Fibroblast of lung (primary cell): ENCODE measurements at regions not wholly inside any gene's neighbourhood (a gene's known extent, or its start where the extent isn't known, plus 50 kb on each side); places are given as distances from the start of the nearest gene placed in this dataset.

Experiments used
- DNase-seq, 2 donors: peaks; one replicate each; pipeline versions ENCODE4 v3.0.0 to v3.0.0-alpha.2; 2010; ENCODE audit warnings: low read depth in 2 of 2
- H2AFZ ChIP-seq: 2 replicates; pipeline ENCODE4 v1.5.1; 2012; ENCODE audit warnings: low read length, control low read depth, inconsistent platforms
- H3K27ac ChIP-seq: 2 replicates; pipeline ENCODE4 v1.5.1; 2011; ENCODE audit warnings: low read length, control low read depth; ENCODE audit not compliant: insufficient read depth
- H3K27me3 ChIP-seq: 2 replicates; pipeline ENCODE4 v1.5.1; 2011; ENCODE audit warnings: mild to moderate bottlenecking, low read length; ENCODE audit not compliant: control insufficient read depth, insufficient read depth
- H3K36me3 ChIP-seq: 2 replicates; pipeline ENCODE4 v1.5.1; 2011; ENCODE audit warnings: low read length; ENCODE audit not compliant: control insufficient read depth, insufficient read depth
- H3K4me1 ChIP-seq: 2 replicates; pipeline ENCODE4 v1.5.1; 2011; ENCODE audit warnings: low read length; ENCODE audit not compliant: control insufficient read depth, insufficient read depth; ENCODE audit errors: extremely low read depth
- H3K4me2 ChIP-seq: 2 replicates; pipeline ENCODE4 v1.5.1; 2011; ENCODE audit warnings: low read length, control low read depth; ENCODE audit not compliant: insufficient read depth; ENCODE audit errors: extremely low read depth
- H3K4me3 ChIP-seq, 4 experiments: fragments of 200-600 bp in 1 of 4; sonication (generic) in 1 of 4; replicated peaks in 1 of 4; 2 replicates each; pipeline ENCODE4 v1.5.1; 2011 to 2016; ENCODE audit warnings: low read length in 4 of 4, low read depth in 3 of 4, mild to moderate bottlenecking in 3 of 4, control low read depth in 2 of 4, inconsistent platforms in 1 of 4, mixed read lengths in 1 of 4; ENCODE audit not compliant: insufficient read depth in 1 of 4; ENCODE audit errors: control extremely low read depth in 1 of 4
- H3K79me2 ChIP-seq: 2 replicates; pipeline ENCODE4 v1.5.1; 2012; ENCODE audit warnings: mild to moderate bottlenecking, low read length, inconsistent platforms; ENCODE audit not compliant: control insufficient read depth, insufficient read depth
- H3K9ac ChIP-seq: 2 replicates; pipeline ENCODE4 v1.5.1; 2011; ENCODE audit warnings: mild to moderate bottlenecking, low read length, control low read depth; ENCODE audit not compliant: insufficient read depth
- H3K9me3 ChIP-seq: 2 replicates; pipeline ENCODE4 v1.5.1; 2012; ENCODE audit warnings: low read depth, low read length; ENCODE audit not compliant: control insufficient read depth, insufficient read depth
- H4K20me1 ChIP-seq: 2 replicates; pipeline ENCODE4 v1.5.1; 2011; ENCODE audit warnings: low read length; ENCODE audit not compliant: control insufficient read depth, insufficient read depth; ENCODE audit errors: extremely low read depth
- EZH2 ChIP-seq: IDR thresholded peaks from 2 replicates; pipeline ENCODE4 v1.5.1; 2012; ENCODE audit warnings: low read length, control low read depth, mild to moderate bottlenecking; ENCODE audit errors: missing control alignments
- TF ChIP-seq, protein P1 (sequence below), 2 donors: IDR thresholded peaks in 1 of 2; conservative IDR thresholded peaks in 1 of 2; 1 replicate in 1 of 2; 2 replicates in 1 of 2; pipeline ENCODE4 v1.5.1; 2011 to 2012; ENCODE audit warnings: low read length in 2 of 2, control low read depth in 1 of 2, inconsistent platforms in 1 of 2, low read depth in 1 of 2, mild to moderate bottlenecking in 1 of 2

DNA sequence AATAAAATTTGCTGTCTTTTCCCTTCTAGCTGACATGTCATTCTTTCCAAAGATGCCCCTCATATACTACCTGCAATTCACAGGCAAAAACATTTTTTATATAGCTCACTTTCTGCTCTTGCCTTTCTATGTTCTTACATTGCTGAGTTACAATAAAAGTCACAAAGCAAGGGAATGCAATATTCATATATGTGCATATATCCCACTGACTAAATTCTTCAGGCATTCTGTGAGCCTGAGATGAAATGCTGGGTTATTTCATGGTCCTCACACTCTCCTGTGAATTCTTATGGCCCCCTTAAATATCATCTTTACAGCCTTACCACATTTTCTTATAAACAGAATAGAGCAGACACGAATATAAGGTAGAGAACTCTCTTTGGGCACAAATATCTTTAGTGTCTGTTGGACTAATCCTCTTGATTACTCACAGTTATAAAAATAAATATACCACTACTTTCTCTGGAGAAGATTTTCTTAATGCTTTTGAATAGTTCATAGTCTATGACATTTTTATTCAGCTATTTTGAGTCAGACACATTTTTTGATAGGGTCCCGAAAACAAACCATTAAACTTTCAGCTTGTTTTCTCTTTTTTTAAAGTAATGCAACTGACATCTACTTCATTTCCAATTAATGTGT, 84.1 kb upstream of the H2AZ1 start:
- H3K27ac ChIP-seq, result no peak overlapping the region
- H3K27me3 ChIP-seq, result no peaks in the 10 kb centered on the region
- no peak overlapping the region for H3K9ac ChIP-seq
- H3K79me2 ChIP-seq, result no peaks in the 10 kb centered on the region
- H4K20me1 ChIP-seq, result no peaks in the 10 kb centered on the region
- H3K4me2 ChIP-seq, result no peak overlapping the region
- H3K4me1 ChIP-seq, result no peaks in the 10 kb centered on the region
- no peak for DNase-seq
- no peak overlapping the region for H3K4me3 ChIP-seq
- TF ChIP-seq, protein P1, sequence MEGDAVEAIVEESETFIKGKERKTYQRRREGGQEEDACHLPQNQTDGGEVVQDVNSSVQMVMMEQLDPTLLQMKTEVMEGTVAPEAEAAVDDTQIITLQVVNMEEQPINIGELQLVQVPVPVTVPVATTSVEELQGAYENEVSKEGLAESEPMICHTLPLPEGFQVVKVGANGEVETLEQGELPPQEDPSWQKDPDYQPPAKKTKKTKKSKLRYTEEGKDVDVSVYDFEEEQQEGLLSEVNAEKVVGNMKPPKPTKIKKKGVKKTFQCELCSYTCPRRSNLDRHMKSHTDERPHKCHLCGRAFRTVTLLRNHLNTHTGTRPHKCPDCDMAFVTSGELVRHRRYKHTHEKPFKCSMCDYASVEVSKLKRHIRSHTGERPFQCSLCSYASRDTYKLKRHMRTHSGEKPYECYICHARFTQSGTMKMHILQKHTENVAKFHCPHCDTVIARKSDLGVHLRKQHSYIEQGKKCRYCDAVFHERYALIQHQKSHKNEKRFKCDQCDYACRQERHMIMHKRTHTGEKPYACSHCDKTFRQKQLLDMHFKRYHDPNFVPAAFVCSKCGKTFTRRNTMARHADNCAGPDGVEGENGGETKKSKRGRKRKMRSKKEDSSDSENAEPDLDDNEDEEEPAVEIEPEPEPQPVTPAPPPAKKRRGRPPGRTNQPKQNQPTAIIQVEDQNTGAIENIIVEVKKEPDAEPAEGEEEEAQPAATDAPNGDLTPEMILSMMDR (conservative IDR thresholded peaks at IDR 0.05 in 1 of 2, IDR thresholded peaks at IDR 0.05 in 1 of 2; ENCODE audit: low read depth in 1 of 2, low read length in 2 of 2), result no peak
- TF ChIP-seq EZH2, result no peak
- H3K36me3 ChIP-seq, result no peaks in the 10 kb centered on the region
- no peaks in the 10 kb centered on the region for H3K9me3 ChIP-seq
- no peak overlapping the region for H2AFZ ChIP-seq

DNA sequence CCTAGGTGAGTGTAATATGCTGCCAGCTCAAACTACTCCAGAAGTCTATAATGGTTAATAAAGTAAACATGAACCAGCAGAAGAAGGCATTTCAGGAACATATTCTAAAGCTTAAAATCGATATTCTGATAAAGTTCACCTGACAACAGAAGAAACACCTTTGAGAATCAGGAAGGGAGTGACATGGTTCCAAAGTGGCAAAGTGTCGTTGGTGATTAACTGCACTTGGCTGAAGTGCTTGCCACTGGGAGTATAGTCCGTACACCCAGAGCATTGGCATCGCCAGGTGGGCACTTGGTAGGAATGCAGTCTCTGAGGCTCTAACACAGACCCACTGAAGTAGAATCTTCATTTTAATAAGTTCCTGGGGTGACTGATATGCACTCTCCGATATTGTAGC, 76.0 kb upstream of the H2AZ1 start:
- TF ChIP-seq EZH2, result no peak
- no peaks in the 10 kb centered on the region for H4K20me1 ChIP-seq
- H3K79me2 ChIP-seq, result no peaks in the 10 kb centered on the region
- no peak for DNase-seq
- no peak overlapping the region for H3K4me3 ChIP-seq
- no peaks in the 10 kb centered on the region for H3K36me3 ChIP-seq
- no peak overlapping the region for H2AFZ ChIP-seq
- no peaks in the 10 kb centered on the region for H3K27me3 ChIP-seq
- H3K27ac ChIP-seq, result no peak overlapping the region
- H3K4me2 ChIP-seq, result no peak overlapping the region
- H3K9ac ChIP-seq, result no peak overlapping the region
- H3K9me3 ChIP-seq, result no peaks in the 10 kb centered on the region
- no peaks in the 10 kb centered on the region for H3K4me1 ChIP-seq

DNA sequence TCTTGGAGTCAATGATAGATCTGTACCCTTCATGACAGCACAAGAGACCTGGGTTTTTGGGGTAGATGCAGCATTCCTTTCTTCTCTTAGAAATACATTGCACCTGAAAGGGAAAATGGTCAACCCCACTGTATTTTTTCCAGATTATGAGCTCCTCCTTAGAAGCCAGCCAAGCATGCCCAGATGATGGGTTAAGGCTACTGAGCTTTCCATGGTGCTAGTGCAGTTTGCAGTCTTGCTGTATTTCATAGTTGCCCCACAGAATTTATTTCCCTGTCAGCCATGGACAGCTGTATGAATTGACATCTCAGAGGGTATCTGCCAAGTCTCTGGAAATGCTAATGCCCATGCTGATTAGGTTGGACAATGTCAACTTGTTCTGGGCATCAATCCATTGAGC, 73.7 kb upstream of the H2AZ1 start:
- no peak overlapping the region for H3K27ac ChIP-seq
- DNase-seq, result no peak

More for the DNA sequence above, 73.7 kb upstream of the H2AZ1 start:
- no peaks in the 10 kb centered on the region for H3K4me1 ChIP-seq
- no peak overlapping the region for H3K4me3 ChIP-seq
- H2AFZ ChIP-seq, result no peak overlapping the region
- no peaks in the 10 kb centered on the region for H3K36me3 ChIP-seq
- H3K4me2 ChIP-seq, result no peak overlapping the region
- no peak overlapping the region for H3K9ac ChIP-seq
- no peaks in the 10 kb centered on the region for H4K20me1 ChIP-seq
- no peaks in the 10 kb centered on the region for H3K9me3 ChIP-seq
- no peaks in the 10 kb centered on the region for H3K27me3 ChIP-seq
- TF ChIP-seq, protein P1 (conservative IDR thresholded peaks at IDR 0.05 in 1 of 2, IDR thresholded peaks at IDR 0.05 in 1 of 2; ENCODE audit: low read depth in 1 of 2, low read length in 2 of 2), result no peak
- TF ChIP-seq EZH2, result no peak
- no peaks in the 10 kb centered on the region for H3K79me2 ChIP-seq
